ENCODE measurements at regions not wholly inside any gene's neighbourhood (a gene's known extent, or its start where the extent isn't known, plus 50 kb on each side); places are given as distances from the start of the nearest gene placed in this dataset.

- Histone ChIP-seq H2AFZ (ENCODE audit: low read length) (no peak overlapping the region), H3K4me3 (replicated peaks in 1 of 4; ENCODE audit: control extremely low read depth in 1 of 4, insufficient read depth in 1 of 4, low read depth in 3 of 4, low read length in 4 of 4) (no peak overlapping the region), H3K9me3 (ENCODE audit: control insufficient read depth, insufficient read depth, low read depth, low read length) (no peaks in the 10 kb centered on the region), H3K79me2 (ENCODE audit: control insufficient read depth, insufficient read depth, low read length) (no peaks in the 10 kb centered on the region), H3K36me3 (ENCODE audit: control insufficient read depth, insufficient read depth, low read length) (no peaks in the 10 kb centered on the region), H3K9ac (ENCODE audit: insufficient read depth, low read length) (no peak overlapping the region), H3K27ac (ENCODE audit: insufficient read depth, low read length) (no peak overlapping the region), H3K27me3 (ENCODE audit: control insufficient read depth, insufficient read depth, low read length) (no peaks in the 10 kb centered on the region), H3K4me1 (ENCODE audit: control insufficient read depth, extremely low read depth, insufficient read depth, low read length) (no peaks in the 10 kb centered on the region), H4K20me1 (ENCODE audit: control insufficient read depth, extremely low read depth, insufficient read depth, low read length) (no peaks in the 10 kb centered on the region), H3K4me2 (ENCODE audit: extremely low read depth, insufficient read depth, low read length) (no peak overlapping the region)
- no peak for DNase-seq (ENCODE audit: low read depth in 2 of 2)
- TF ChIP-seq, protein P1, sequence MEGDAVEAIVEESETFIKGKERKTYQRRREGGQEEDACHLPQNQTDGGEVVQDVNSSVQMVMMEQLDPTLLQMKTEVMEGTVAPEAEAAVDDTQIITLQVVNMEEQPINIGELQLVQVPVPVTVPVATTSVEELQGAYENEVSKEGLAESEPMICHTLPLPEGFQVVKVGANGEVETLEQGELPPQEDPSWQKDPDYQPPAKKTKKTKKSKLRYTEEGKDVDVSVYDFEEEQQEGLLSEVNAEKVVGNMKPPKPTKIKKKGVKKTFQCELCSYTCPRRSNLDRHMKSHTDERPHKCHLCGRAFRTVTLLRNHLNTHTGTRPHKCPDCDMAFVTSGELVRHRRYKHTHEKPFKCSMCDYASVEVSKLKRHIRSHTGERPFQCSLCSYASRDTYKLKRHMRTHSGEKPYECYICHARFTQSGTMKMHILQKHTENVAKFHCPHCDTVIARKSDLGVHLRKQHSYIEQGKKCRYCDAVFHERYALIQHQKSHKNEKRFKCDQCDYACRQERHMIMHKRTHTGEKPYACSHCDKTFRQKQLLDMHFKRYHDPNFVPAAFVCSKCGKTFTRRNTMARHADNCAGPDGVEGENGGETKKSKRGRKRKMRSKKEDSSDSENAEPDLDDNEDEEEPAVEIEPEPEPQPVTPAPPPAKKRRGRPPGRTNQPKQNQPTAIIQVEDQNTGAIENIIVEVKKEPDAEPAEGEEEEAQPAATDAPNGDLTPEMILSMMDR (conservative IDR thresholded peaks at IDR 0.05 in 1 of 2, IDR thresholded peaks at IDR 0.05 in 1 of 2; ENCODE audit: low read depth in 1 of 2, low read length in 2 of 2), result no peak
- TF ChIP-seq EZH2 (IDR thresholded peaks at IDR 0.05; ENCODE audit: low read length, missing control alignments), result no peak
Measured at GRCh38 chr9:13461414-13461991, 182.0 kb upstream of the MPDZ start.

DNA sequence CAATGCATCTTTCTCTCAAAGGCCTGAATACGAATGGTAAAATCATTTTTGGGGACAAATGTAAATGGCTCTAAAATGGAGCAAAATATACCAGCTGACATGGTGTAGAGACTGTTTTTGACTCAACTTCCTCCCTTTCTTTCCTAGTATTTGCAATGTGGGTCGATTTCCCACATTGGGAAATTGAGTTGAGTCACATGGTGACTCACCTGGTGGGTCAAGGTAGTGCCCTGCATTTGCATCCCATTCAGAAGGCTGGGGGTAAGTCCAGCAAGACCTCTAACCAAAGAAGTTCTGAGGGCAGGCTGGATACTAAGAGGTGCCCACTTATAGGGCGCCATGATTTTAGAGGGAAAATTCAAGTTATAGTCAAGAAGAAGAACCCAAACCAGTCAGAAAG, 179.6 kb upstream of the MPDZ start:
- Histone ChIP-seq H2AFZ (ENCODE audit: low read length) (no peak overlapping the region), H4K20me1 (ENCODE audit: control insufficient read depth, extremely low read depth, insufficient read depth, low read length) (no peaks in the 10 kb centered on the region), H3K79me2 (ENCODE audit: control insufficient read depth, insufficient read depth, low read length) (no peaks in the 10 kb centered on the region), H3K4me3 (replicated peaks in 1 of 4; ENCODE audit: control extremely low read depth in 1 of 4, insufficient read depth in 1 of 4, low read depth in 3 of 4, low read length in 4 of 4) (no peak overlapping the region), H3K27me3 (ENCODE audit: control insufficient read depth, insufficient read depth, low read length) (no peaks in the 10 kb centered on the region), H3K4me1 (ENCODE audit: control insufficient read depth, extremely low read depth, insufficient read depth, low read length) (no peaks in the 10 kb centered on the region), H3K9me3 (ENCODE audit: control insufficient read depth, insufficient read depth, low read depth, low read length) (no peaks in the 10 kb centered on the region), H3K4me2 (ENCODE audit: extremely low read depth, insufficient read depth, low read length) (no peak overlapping the region), H3K27ac (ENCODE audit: insufficient read depth, low read length) (no peak overlapping the region), H3K36me3 (ENCODE audit: control insufficient read depth, insufficient read depth, low read length) (no peaks in the 10 kb centered on the region), H3K9ac (ENCODE audit: insufficient read depth, low read length) (no peak overlapping the region)
- no peak for DNase-seq (ENCODE audit: low read depth in 2 of 2)
- TF ChIP-seq, protein P1 (conservative IDR thresholded peaks at IDR 0.05 in 1 of 2, IDR thresholded peaks at IDR 0.05 in 1 of 2; ENCODE audit: low read depth in 1 of 2, low read length in 2 of 2), result no peak
- no peak for TF ChIP-seq EZH2 (IDR thresholded peaks at IDR 0.05; ENCODE audit: low read length, missing control alignments)

- Histone ChIP-seq H2AFZ (ENCODE audit: low read length) (no peak overlapping the region), H3K79me2 (ENCODE audit: control insufficient read depth, insufficient read depth, low read length) (no peaks in the 10 kb centered on the region), H3K9me3 (ENCODE audit: control insufficient read depth, insufficient read depth, low read depth, low read length) (no peaks in the 10 kb centered on the region), H3K36me3 (ENCODE audit: control insufficient read depth, insufficient read depth, low read length) (no peaks in the 10 kb centered on the region), H3K27ac (ENCODE audit: insufficient read depth, low read length) (no peak overlapping the region), H3K4me1 (ENCODE audit: control insufficient read depth, extremely low read depth, insufficient read depth, low read length) (no peaks in the 10 kb centered on the region), H3K9ac (ENCODE audit: insufficient read depth, low read length) (no peak overlapping the region), H4K20me1 (ENCODE audit: control insufficient read depth, extremely low read depth, insufficient read depth, low read length) (no peaks in the 10 kb centered on the region), H3K27me3 (ENCODE audit: control insufficient read depth, insufficient read depth, low read length) (no peaks in the 10 kb centered on the region), H3K4me3 (replicated peaks in 1 of 4; ENCODE audit: control extremely low read depth in 1 of 4, insufficient read depth in 1 of 4, low read depth in 3 of 4, low read length in 4 of 4) (no peak overlapping the region), H3K4me2 (ENCODE audit: extremely low read depth, insufficient read depth, low read length) (no peak overlapping the region)
- no peak for DNase-seq (ENCODE audit: low read depth in 2 of 2)
- TF ChIP-seq, protein P1 (conservative IDR thresholded peaks at IDR 0.05 in 1 of 2, IDR thresholded peaks at IDR 0.05 in 1 of 2; ENCODE audit: low read depth in 1 of 2, low read length in 2 of 2), result no peak
- no peak for TF ChIP-seq EZH2 (IDR thresholded peaks at IDR 0.05; ENCODE audit: low read length, missing control alignments)
Measured at GRCh38 chr9:13457795-13458194, 178.3 kb upstream of the MPDZ start.
